Dendritic cell treated with granulocyte-macrophage colony-stimulating factor and Interleukin-4, amounts not matched to agents 40 ng/mL and 50 ng/mL, for 4 days (primary cell): ENCODE measurements at regions not wholly inside any gene's neighbourhood (a gene's known extent, or its start where the extent isn't known, plus 50 kb on each side); places are given as distances from the start of the nearest gene placed in this dataset.
"Not testable (repeated sequence)": the region's sequence is repeated elsewhere in the genome, so short reads cannot be mapped to it uniquely, and the experiment has no call there.

ENCODE experiments used
- H3K27ac Mint-ChIP-seq: one replicate; pipeline ENCODE4 v1.8.0; 2022; ENCODE audit warnings: mild to moderate bottlenecking, mixed read lengths
- H3K27me3 Mint-ChIP-seq: one replicate; pipeline ENCODE4 v1.8.0; 2022; ENCODE audit warnings: mild to moderate bottlenecking, mixed read lengths
- H3K36me3 Mint-ChIP-seq: one replicate; pipeline ENCODE4 v1.8.0; 2022; ENCODE audit warnings: low read depth, mixed read lengths
- H3K4me1 Mint-ChIP-seq: one replicate; pipeline ENCODE4 v1.8.0; 2022; ENCODE audit warnings: low read depth, mixed read lengths
- H3K4me3 Mint-ChIP-seq: one replicate; pipeline ENCODE4 v1.8.0; 2022; ENCODE audit warnings: mild to moderate bottlenecking, moderate library complexity, mixed read lengths
- H3K9me3 Mint-ChIP-seq: one replicate; pipeline ENCODE4 v1.8.0; 2022; ENCODE audit warnings: mixed read lengths
- intact Hi-C: fragments of 100-400 bp; cut with micrococcal nuclease; formaldehyde crosslinking; loops from one replicate; pipeline ENCODE4 v1.15.0; 2022

DNA sequence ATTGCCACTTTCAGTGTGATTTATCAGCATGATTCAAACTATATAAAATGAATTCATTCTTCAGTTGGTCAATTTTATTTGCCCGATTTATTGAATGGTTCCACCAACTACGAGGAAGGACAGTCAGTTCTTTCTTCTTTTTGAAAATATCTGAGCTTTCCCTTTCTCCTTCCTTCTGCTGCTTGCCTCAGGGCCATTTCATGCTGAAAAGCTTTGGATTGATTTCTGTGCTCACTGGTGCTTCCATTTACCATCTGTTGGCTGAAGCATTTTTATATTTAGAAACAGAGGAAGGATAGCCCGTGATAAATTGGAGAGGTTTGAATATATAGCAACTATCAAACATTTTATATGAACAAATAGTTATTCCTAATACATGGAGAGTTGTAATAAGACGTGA is 68.9 kb upstream of the ADAMTS5 start:
- H3K27me3 Mint-ChIP-seq, result no peaks in the 10 kb centered on the region
- H3K4me1 Mint-ChIP-seq, result no peaks in the 10 kb centered on the region
- H3K36me3 Mint-ChIP-seq, result no peaks in the 10 kb centered on the region
- intact Hi-C loops, result no loop called here
- H3K9me3 Mint-ChIP-seq, result no peaks in the 10 kb centered on the region
- H3K4me3 Mint-ChIP-seq, result no peak overlapping the region
- no peak overlapping the region for H3K27ac Mint-ChIP-seq

DNA sequence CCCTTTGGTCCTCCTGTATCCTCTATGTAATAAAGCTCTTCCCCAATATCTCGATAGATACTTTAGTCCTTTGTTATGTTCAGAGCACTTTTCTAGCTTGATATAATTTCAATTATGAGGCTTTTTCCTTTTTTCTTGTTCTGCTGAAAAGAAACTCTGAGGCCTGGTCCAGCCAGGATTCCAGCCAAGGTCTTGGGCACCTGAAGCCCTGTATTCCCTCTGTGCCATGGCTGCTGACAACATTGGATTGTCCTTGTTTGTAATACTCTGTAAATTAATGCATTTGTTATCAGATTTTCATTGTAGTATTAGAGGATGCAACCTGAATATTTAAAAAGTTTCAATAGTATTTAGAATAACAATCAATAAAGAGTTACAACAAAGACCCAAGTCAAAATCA is 67.9 kb upstream of the ADAMTS5 start:
- Mint-ChIP-seq H3K4me3 (no peak overlapping the region), H3K4me1 (no peaks in the 10 kb centered on the region), H3K27me3 (no peaks in the 10 kb centered on the region), H3K36me3 (no peaks in the 10 kb centered on the region), H3K9me3 (no peaks in the 10 kb centered on the region), H3K27ac (no peak overlapping the region)
- intact Hi-C loops, result no loop called here

DNA sequence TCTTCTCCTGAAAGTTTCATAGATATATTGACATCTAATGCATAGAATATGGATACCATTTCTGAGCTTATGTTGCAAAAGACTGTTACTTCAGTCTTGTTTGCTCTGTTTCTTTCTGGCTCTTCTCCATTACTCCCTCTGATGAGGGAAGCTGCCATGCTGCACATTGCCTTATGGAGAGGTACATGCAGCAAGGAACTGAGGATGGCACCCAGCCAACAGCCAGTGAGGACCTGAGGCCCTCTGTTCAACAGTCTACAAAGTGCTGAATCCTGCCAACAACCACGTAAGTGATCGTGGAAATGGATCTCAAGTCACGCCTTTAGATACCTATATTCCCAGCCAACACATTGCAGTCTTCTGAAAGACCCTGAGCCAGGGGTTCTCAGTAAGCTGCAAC is 66.6 kb upstream of the ADAMTS5 start:
- Mint-ChIP-seq H3K27ac (no peak overlapping the region), H3K4me3 (no peak overlapping the region), H3K27me3 (no peaks in the 10 kb centered on the region), H3K4me1 (no peaks in the 10 kb centered on the region), H3K9me3 (no peaks in the 10 kb centered on the region), H3K36me3 (no peaks in the 10 kb centered on the region)
- intact Hi-C loops, result no loop called here

DNA sequence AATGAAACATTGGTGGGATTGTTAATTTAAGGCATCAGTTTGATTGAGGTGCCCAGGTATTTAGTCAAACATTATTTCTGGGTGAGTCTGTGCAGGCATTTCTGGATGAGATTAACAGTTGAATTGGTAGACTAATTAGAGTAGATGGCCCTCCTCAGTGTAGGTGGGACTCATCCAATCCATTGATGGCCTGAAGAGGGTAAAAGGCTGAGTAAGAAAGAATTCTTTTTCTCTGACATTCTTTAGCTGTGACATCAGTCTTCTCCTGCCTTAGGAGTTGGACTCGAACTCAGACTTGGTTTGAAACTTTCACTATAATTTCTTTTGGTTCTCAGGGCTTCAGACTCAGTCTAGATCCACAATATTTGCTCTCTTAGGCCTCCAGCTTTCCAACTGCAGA is 59.6 kb upstream of the ADAMTS5 start:
- intact Hi-C loops, result no loop called here
- Mint-ChIP-seq H3K9me3 (no peaks in the 10 kb centered on the region), H3K4me3 (no peak overlapping the region), H3K27me3 (peaks cover 3% of the 10 kb centered on the region), H3K27ac (no peak overlapping the region), H3K36me3 (no peaks in the 10 kb centered on the region), H3K4me1 (no peaks in the 10 kb centered on the region)

DNA sequence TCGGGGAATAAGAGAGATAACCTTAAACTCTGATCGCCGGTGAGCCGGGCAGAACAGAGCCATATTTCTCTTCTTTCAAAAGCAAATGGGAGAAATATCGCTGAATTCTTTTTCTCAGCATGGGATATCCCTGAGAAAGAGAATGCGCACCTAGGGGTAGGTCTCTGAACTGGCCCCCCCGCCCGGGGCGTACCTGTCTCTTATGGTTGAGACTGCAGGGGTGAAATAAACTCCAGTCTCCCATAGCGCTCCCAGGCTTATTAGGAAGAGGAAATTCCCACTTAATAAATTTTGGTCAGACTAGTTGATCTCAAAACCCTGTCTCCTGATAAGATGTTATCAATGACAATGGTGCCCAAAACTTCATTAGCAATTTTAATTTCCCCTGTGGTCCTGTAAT is 58.8 kb upstream of the ADAMTS5 start:
- H3K36me3 Mint-ChIP-seq, H3K27me3 Mint-ChIP-seq, intact Hi-C loops, H3K4me1 Mint-ChIP-seq, H3K27ac Mint-ChIP-seq, H3K4me3 Mint-ChIP-seq, H3K9me3 Mint-ChIP-seq: not testable (repeated sequence)

DNA sequence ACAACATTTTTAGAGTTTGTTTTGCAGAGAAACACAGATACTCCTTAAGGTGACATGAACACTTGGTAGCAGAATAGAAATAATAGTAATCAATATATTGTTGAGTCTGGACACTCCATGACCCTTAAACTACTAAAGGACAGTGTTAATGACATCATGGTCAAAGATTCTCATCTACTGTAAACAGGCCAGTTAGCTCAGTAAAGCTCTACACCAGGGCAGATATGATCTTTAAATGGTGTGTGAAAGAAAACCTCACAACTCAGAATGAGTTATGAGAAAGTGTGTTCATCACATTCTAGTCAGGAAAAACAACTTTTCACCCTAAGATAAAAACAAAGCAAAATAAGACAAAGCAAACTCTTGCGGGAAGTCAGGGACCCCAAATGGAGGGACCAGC is 58.1 kb upstream of the ADAMTS5 start:
- Mint-ChIP-seq H3K36me3 (no peaks in the 10 kb centered on the region), H3K4me3 (no peak overlapping the region), H3K27ac (no peak overlapping the region), H3K9me3 (no peaks in the 10 kb centered on the region), H3K27me3 (peaks cover 4% of the 10 kb centered on the region), H3K4me1 (no peaks in the 10 kb centered on the region)
- intact Hi-C loops, result no loop called here

DNA sequence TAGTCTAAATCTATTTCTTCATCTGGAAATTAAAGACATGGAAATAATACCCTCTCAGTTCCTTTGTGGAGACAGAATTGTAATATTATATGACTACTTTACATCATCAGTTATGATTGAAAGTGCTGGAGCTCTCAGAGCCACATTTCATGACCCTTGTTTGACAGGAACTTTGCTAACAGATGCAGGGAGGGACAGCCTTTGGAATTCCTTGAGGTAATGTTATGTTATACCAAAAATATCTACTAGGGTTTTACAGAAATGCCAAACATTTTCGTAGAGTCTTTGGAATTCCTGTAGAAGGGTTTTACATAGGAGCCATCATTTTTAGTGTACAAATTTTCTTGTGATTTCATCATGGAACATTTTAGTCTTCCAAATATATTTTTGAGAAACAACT is 57.4 kb upstream of the ADAMTS5 start:
- Mint-ChIP-seq H3K4me1 (peaks cover 3% of the 10 kb centered on the region), H3K36me3 (no peaks in the 10 kb centered on the region), H3K4me3 (no peak overlapping the region), H3K27me3 (peaks cover 4% of the 10 kb centered on the region), H3K27ac (no peak overlapping the region), H3K9me3 (no peaks in the 10 kb centered on the region)
- intact Hi-C loops, result no loop called here

DNA sequence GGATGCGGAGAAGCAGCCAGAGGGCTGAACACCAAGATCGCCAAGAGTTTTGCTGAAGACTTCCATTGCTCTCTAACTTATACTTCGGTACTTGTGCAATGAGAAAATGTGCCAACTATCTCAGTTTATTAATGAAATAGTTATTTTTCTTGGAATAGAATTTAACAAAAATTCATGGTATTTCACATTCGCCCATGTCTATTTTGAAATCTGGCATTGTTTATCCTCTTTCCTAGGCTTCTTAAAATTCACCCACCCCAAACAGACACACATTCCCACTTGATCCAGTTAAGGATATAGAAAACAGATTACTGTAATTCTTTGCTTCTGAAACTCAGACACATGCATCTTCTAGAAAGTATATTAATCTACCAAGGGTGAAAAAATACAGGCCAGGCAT is 56.3 kb upstream of the ADAMTS5 start:
- intact Hi-C loops, result no loop called here
- Mint-ChIP-seq H3K27ac (no peak overlapping the region), H3K4me1 (peaks cover 7% of the 10 kb centered on the region), H3K9me3 (no peaks in the 10 kb centered on the region), H3K4me3 (no peak overlapping the region), H3K36me3 (no peaks in the 10 kb centered on the region), H3K27me3 (peaks cover 4% of the 10 kb centered on the region)

DNA sequence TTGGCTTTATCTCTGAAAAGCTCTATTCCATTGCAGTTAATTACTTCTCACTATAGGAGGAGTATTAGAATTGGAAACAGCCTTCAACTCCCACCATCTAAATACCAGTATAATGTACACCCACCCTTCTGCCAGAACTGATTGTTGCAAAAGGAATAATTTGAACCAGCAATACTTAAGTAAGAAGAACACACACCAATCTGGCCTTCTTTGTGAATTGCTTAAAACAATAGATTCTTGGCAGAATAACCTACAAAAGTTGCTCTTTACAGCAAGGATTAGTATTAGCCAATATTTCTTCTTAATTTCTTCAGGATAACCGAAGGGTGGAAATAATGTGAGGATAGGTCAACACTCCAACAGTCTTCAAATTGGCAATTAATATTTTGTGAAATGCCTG is 54.9 kb upstream of the ADAMTS5 start:
- peaks cover 4% of the 10 kb centered on the region for H3K27me3 Mint-ChIP-seq
- no peak overlapping the region for H3K27ac Mint-ChIP-seq
- no peaks in the 10 kb centered on the region for H3K36me3 Mint-ChIP-seq
- intact Hi-C loops, result no loop called here
- H3K9me3 Mint-ChIP-seq, result no peaks in the 10 kb centered on the region
- H3K4me3 Mint-ChIP-seq, result no peak overlapping the region
- peaks cover 15% of the 10 kb centered on the region for H3K4me1 Mint-ChIP-seq

DNA sequence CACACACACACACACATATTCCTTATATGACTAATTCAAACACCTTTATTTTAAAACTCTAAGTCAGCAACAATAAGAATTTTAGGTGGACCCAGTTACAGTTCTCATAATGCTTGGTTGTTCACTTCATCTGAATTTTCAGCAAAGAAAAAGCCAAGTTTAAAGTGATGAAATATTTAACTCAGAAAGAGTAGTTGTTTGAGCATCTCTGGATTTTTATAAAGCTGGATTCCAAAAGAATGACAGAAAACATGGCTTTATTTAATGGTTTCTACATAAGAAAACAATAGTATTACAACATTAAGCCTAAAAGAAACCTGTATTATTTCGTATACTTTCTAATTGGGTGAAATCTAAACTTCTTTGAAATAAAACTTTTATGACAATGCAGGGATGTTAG is 54.2 kb upstream of the ADAMTS5 start:
- intact Hi-C loops, result no loop called here
- Mint-ChIP-seq H3K27ac (no peak overlapping the region), H3K36me3 (no peaks in the 10 kb centered on the region), H3K4me3 (no peak overlapping the region), H3K9me3 (no peaks in the 10 kb centered on the region), H3K4me1 (peaks cover 15% of the 10 kb centered on the region), H3K27me3 (peaks cover 3% of the 10 kb centered on the region)

DNA sequence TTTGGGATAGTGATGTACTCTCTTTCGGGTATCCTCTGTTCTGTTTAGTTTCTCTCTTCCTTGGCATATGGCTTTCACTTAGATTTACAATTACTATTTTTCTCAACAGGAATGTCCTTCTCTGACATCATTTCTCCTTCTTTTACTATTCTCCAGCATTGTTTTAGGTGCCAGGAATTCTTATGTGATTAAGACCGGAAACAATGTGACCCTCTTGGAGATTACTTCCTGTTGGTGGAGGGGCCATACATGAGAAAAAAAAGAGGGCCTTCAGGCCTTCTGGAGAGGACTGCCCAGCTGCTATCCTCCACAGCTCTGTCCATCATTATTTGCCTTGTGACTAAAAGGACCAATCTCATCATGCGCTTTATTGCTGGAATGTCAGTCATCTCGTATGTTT is 50.4 kb upstream of the ADAMTS5 start:
- H3K4me1 Mint-ChIP-seq, result peaks cover 15% of the 10 kb centered on the region
- intact Hi-C loops, result no loop called here
- H3K9me3 Mint-ChIP-seq, result no peaks in the 10 kb centered on the region
- no peak overlapping the region for H3K27ac Mint-ChIP-seq
- peaks cover 1% of the 10 kb centered on the region for H3K27me3 Mint-ChIP-seq
- H3K36me3 Mint-ChIP-seq, result no peaks in the 10 kb centered on the region
- H3K4me3 Mint-ChIP-seq, result no peak overlapping the region
